8988T (cell line): ENCODE measurements at regions not wholly inside any gene's neighbourhood (a gene's known extent, or its start where the extent isn't known, plus 50 kb on each side); places are given as distances from the start of the nearest gene placed in this dataset.

ENCODE experiments used
- DNase-seq: peaks from one replicate; pipeline ENCODE4 v3.0.0; 2011

DNA sequence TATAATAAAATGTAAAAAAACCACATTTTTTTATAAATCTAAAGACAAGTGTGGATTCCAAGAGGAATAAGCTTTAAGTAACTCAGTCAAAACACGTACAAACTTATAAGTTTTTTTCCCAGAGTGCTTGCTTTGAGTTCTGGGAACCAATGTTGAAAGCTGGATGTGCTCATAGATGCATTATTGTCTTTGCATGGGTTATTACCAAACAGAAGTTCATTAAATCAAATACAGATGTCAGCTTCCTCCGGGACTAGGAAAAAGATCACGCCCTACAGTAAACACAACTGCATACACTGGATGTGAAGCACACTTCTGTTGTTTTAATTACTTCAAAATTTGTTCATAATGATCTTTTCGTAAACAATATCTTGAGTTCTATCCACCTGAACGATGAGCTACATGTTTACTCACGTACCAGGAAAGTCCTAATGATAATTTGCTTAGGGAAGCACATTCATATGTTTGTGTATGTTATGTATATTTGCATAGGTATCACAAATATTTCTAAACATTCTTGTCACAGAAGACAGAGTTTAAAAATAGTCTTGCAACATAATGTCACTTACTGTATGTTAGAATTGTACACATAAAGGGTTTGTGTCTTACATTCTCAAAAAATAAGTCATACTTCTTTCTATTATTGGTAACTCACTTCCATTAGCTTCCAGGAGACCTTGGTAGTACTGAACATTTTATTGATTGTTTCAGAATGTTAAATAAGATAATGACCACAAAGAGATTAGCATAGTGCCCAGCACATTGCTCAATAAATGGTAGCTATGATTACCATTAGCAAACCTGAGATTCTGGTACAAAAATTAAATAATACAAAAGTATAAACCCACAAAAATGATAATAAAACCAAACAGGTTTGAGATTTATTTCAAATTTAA, 427.4 kb downstream of the CETN3 start:
- no peak for DNase-seq

DNA sequence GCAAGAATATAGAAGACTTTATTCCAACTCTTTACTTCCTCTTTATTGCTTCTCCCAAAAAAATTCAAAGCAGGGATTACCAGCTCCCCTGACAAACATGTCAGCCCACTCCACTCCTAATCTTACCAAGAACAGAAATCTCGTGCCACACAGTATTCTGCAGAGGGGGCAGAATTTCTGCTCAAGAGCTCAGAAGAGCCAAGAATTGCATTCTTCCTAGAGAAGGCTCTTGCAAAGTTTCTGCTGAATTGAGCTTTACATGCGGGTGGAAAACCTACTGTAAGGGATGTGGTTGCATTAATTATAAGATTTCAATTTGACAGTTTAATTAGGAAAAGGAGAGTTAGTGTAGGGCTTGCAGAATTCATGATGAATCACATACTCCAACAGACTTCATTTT, 428.5 kb downstream of the CETN3 start:
- no peak for DNase-seq

DNA sequence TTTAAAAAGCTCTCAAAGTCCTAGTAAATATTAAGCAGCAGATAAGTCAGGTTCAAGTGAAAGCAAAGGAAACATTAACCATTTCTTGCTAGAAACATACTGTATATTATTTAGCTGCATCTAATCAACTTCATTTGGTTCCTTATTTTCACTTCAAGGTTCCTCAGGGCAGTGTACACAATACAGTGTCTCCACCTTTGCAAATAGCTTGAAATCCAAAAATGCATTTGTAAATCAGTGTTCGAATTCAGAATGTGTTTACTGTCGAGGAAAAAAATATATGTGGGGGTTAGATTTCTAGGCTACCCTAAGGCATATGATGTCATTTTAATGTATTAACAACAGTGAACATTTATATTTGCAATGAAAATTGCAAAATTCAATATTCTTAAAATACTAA, 436.0 kb downstream of the CETN3 start:
- no peak for DNase-seq

DNA sequence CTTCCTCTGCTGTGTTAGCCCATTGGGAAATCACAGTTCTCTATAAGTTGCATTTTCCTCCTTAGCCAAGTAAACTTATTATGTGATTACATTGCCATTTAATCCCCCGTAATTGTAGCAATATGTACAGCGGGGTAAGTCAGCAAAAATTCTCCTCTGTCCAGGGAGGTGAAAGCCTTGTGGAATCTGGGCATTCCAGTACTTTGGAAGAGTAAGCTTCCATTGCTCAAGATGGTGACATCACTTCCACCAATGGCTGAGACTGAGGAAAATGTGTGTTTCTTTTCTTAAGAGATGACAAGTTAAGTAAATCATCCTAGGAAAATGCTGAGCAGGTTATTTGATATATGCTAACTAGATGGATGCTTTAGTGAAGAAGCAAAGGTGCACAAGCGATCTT, 436.7 kb downstream of the CETN3 start:
- DNase-seq, result no peak

DNA sequence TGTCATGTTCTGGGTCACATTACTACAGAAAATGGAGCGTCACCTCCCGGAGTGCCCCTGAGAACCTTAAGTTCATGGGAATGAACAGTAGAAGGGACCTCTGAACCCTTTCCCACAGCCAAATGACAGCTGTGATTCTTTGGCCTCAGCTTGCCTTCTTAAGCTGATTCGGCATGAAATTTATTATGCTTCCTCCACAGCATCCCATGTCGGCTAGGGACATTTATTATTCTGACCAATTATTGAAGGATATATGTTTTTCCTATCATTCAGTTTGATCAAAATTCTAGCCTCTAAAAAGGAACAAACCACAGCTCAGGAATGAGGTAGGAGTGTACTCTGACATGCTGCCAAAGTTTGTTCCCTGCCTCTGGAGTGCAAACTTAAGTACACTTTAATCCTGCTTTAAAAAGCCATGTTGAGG, 440.6 kb downstream of the CETN3 start:
- no peak for DNase-seq

DNA sequence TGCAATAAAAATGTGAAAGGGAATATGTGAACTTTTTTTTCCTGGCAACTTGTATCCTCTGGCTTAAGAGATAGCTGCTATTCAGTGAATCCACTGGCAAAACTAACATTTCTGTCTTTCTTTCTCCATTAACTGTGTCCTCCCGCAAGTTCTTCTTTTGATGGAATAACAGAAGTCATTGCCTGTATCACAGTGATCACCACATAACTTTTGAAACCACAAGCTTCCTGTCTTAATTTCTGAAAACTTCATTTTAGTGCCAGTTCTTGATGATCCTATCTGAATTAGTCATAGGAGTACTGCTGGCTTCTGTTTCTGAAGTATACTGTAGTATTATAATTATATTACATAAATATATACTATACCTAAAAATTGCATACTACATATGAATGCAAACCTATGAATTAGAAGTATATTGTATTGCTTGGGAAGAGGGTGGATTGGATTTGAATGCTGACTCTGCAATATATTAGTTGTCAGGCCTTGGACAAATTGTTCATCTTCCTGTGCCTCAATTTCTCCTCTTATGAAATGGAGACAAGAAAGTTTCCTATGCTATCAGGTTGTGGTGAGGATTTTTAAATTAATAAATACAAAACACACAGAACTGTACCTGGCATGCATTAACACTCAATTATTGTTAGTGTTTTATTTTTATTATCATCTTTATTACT, 441.6 kb downstream of the CETN3 start:
- DNase-seq, result no peak

DNA sequence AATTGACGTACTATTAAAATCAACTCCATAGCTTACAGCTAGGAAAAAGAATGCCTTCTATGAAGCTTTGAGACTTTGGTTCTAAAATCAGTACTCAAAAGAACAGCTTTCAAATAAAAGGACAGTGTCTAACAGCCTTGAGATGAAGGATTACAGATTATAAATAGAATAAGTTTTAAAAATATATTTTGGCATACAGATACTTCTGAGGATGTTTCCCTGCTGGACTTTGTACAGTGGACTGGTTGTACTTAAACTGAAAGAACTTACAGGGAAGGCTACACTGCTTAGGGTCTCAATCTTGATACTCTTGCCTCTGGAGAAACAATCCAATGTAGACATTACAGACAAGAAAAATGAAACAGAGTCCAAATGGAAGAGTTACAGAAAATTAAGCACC, 452.7 kb downstream of the CETN3 start:
- DNase-seq, result no peak

DNA sequence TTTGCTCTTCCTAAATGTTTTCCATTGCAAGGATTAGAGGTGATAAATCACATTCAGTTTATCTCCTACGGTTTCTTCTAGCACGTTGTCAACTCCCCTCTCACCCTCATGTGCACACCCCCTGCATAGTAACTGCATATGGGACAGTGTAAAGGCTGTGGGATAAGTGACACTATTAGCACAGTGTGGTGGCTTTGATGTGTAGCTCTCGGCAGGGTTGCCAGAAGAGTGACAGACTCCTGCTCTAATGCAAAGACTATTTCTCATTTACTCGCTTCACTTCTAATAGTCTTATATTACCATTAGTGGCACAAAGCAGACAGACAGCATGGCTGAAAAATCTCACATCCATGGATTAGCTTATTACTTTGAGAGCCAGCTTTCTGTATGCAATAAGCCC, 454.6 kb downstream of the CETN3 start:
- no peak for DNase-seq

DNA sequence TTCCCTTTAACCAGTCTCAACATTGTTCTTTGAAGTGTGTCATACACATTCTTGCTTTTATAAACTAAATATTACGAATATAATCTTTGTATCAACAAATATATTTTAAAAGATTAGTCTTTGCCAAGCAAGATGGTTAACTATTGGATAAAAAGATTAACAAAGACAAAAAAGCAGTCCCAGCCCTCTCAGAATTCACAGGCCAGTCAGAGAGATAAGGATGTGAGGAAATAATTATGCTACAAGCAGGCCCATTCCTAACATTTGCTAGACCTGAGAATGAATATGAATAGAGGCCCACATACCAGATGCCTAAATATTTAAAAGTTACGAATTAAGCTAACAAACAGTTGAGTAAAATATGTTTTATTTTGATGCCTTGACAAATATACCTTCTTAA, 457.7 kb downstream of the CETN3 start:
- DNase-seq, result no peak

DNA sequence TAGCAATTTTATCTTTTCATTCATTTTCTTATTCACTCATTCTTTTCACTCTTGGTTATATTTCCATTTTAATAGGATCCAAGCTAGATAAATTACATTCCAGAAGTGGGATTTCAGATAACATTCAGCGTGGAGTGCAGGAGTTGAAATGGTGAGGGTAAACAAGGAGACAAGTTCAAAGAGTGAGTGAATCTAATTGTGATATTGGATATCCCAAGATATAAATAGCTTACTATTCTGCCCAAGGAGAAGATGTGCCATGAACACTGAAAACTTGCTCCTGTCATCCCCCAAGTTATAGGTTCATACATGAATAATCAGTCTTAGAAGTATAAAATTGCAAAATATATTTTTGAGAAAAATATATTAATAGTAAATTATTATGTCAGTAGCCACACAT, 459.3 kb downstream of the CETN3 start:
- no peak for DNase-seq

DNA sequence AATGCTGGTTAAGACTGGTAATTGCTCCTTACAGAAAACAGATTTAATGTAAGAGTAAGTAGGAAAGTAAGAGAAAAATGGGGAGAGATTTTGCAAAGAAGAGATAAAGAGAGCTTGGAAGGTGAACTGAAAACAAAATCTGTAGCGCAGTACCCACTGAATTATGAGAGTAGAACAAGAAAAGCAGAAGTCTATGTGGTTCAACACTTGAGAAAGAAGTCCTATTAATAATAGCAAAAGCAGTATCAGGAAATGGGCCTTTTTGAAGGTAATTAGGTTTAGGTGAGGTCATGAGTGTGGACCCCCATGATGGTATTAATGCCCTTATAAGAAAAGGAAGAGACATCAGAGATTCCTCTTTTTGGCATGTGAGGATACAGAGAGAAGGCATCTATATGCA, 460.6 kb downstream of the CETN3 start:
- DNase-seq, result no peak

DNA sequence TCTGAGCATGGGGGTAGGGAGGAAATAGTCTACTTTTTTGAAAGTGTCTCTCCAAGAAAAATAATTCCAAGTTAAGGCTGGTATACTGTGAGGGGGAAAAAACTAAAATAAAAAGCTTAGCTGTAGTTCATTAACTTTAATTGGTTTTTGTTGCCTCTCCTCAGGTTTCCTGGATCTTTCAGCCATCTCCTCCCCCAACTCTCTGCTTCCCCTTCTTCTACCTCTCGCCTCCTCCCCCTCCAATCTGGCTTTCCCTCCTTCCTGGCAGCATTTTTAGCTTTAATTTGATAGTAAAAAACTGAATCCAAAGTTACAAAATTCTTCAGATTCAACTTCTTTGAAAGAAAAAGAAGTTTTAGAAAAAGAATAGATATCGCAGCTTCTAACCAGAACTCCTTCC, 462.6 kb downstream of the CETN3 start:
- DNase-seq, result no peak

DNA sequence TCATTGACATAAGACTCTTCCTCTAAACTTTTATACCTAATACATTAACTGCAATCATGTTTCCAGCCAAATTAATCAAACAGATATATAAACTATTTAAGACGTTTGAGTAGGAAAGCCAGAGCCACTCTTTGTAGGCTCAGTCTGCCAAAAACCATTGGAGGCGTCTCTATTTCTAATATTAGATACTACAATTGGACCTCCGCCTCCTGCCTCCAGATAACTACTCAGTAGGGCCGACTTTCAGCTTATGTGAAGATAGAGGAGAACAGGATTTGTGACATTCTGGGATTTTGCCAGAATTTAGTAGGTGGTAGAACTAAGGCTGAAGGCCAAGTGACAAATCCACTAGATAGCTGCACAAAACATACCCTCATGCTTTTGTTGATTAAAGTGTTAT, 463.0 kb downstream of the CETN3 start:
- no peak for DNase-seq

DNA sequence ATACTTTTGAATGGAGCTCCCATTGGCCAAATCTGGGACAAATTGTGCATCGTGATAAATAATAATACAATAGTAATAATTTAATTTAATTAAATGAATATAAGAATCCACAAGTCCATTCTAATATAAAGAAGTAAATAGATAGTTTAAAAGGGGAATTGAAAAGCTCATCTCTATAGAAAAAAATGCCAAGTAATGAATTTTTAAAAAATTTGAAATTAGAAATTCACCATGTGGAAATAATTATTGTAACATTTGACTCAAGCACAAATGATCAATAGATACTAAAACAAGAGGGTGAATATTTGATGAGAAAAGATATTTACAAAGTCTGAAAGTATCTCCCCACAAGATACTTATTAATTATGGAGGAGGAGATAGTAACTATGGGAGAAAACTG, 467.4 kb downstream of the CETN3 start:
- DNase-seq, result no peak

DNA sequence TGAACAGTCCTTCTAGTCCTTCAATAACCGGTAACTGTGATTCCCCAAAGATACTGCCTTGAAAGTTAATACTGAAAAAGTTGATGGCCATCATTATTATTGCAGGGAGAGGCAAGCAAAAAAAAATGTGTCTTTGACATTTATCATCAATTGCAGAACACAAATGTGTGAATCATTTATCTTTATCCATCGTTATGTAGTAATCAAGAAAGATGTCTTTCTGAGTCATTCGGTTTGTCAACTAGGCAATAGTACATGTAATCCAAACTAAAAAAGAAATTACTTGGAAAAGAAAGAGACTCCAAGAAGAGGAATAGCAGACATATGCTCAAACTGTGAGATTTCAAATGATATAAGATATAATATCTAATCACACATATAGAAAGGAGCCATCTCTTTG, 473.0 kb downstream of the CETN3 start:
- DNase-seq, result no peak

DNA sequence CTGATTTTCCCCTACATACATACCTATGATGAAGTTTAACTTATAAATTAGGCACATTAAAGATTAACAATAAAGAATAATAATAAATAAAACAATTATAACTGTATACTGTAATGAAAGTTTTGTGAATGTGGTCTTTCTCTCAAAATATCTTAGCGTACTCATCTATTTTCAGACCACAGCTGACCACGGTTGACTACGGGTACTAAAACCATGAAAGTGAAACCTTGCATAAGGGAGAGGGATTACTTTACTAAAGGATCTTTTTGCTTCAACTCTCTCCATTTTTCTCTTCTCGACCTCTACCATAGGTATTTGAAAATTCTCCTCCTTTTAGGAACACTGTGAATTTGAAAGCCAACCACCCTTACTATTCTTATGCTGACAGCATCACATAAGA, 475.5 kb downstream of the CETN3 start:
- no peak for DNase-seq

DNA sequence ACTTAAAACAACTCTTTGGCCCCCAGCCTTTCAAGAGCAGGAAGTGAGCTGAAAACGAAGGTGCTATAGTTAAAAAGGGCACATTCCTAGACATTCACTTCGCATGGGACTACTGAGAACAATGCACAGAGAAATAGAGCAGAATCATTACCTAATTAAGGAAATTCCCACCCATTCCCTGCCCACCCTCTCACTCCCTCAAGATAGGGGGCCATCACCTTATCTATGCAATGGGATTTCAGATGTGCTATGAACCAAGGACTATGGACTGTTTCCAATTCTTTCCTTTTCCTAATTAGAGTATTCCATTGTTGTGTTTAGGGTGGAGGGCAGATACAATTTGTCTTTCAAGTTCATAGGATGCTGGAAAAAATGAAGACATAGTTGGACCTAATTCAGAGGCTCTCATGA, 476.8 kb downstream of the CETN3 start:
- DNase-seq, result no peak

DNA sequence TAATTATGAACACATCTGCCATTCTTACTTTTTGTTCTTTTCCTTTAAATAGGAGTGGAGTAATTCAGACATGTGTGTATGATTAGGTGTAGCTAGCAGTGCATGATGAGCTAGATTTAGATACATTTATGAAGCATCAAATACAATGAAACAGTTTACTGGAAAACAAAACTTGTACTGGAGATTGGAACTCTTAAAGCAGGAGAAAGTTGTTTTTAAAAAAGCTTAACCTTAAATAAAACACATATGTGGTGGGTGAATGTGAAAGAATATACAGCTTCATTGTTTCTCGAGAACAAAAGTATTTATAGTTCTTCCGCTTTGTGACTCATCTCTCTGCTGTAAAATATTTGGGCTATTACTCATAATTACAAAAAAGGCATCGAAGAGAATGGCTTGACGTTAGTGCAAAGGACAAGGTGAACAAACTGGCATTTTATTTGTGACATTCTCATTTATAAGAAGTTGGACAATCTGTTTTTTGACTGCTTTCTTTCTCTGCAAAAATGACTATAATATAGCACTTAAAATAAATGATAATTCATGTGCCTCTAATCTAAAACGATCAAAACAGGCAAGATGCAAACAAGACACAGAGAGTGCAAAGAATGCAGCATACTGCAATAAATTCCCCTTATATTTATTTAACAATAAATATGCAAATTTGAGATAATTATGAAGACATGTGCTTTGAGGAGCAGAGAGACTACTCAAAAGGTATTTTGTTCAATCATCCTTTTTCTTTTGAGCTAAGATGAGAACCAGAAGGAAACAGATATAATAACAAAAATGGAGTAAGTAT, 478.8 kb downstream of the CETN3 start:
- DNase-seq, result no peak

DNA sequence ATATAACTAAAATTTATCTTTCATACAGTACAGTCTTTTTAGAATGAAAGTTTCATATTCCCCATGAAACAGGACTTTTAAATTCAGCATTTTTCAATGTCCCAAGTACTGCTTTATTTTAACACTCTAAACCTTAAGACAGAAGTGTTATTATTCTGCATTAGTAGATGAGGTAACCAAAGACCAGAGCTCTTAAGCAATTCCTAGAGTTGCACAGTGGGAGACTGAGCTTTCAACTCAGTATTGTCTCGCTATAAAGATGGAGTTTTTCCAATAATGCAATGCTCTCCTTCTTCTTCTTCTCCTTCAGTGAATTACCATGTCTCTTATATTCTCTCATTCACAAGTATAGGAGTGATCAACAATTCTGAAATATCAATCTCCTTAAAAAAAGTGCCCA, 479.7 kb downstream of the CETN3 start:
- DNase-seq, result no peak

DNA sequence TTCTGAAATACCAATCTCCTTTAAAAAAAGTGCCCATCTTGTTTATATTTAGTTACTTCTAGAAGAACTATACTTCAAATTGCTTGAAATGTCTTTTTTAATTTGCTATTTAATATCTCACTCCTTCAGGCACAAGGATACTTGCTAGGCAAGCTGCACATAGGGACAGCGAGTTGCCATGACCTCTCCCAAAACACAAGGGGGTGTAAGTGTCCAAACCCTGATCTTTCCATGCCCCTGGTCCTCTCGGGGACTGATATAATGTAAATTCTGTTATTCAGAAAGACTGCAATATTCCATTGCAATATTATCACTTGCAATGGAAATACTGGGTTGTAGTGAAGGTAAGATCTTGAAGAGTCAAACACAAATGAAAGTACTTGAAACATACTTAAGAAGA, 480.4 kb downstream of the CETN3 start:
- no peak for DNase-seq

DNA sequence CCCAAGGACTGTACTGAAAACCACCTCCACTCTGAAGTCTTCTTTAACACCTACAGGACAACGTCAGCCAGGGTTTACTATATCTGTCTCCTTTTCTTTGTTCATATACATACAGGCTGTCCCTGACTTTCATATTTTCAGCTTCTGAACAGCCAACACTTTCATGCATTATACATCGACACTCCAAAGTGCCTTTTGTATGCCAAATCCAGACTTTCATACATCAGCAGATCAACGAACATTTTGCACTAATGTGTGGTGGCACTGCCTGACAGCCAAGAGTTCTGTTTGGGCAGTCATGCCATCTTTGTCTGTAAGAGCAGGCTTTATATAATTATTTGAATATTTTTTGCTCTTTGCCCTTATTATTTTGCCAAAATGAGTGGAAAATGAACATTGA, 487.4 kb downstream of the CETN3 start:
- no peak for DNase-seq

DNA sequence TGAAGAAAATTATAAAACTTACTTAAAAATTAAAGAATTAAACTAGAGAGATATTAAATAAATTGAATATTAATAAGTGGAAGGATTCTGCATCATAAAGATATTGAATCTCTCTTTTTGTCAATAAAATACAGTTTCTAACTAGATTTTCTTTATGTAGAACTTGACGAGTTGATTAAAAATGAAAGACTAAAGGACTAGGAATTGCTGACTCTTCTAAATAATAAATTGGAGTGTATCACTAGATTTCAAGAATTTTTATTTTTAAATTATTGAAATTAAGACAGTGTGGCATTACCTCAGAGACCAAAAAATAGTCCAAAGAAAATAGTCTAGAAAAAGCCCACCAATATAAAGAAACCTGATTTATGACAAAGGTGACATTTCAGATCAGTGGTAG, 492.4 kb downstream of the CETN3 start:
- DNase-seq, result no peak

DNA sequence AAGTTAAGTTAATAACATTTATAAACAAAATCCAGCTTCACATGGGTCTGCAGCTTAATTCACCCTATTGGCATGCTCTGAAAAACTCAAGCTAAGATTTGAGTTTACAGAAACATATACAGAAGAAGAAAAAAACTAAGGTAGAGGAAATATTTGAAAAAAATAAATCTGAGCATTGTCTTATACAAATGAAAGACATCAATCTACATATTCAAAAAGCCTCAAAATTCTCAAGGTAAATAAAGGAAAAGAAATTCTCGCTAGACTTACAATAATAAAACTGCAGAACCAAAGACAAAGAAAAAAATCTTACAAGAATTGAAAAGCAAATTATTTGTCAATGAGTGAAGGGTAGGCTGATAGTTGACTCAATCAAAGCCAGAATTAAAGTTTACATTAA, 493.4 kb downstream of the CETN3 start:
- DNase-seq, result no peak

DNA sequence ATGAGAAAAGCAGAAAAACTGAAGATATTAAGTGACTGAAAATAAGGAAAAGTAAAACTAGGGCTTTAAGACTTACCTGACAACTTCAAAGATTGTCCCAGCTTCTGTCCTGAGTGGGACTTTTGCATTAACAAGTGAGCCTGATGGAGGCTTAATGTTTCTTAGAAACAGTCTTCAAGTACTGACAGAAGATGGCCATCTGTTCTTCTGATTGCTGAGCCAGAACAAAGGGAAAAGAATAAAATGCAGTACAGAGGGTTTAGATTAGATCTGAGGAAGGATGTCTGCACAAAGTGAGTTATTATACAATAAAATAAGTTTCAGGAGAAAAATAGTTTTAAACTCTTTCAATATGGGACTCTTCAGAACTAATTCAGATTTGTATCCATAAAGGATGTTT, 500.7 kb downstream of the CETN3 start:
- no peak for DNase-seq
